B cell (primary cell): ENCODE measurements at regions not wholly inside any gene's neighbourhood (a gene's known extent, or its start where the extent isn't known, plus 50 kb on each side); places are given as distances from the start of the nearest gene placed in this dataset.

ENCODE experiments used
- EZH2 ChIP-seq: IDR thresholded peaks from 2 replicates; pipeline ENCODE4 v1.6.1; 2012; ENCODE audit warnings: borderline replicate concordance, low read depth, mild to moderate bottlenecking, moderate library complexity, low read length; ENCODE audit not compliant: insufficient read depth, poor library complexity, severe bottlenecking
- TF ChIP-seq, protein P1 (sequence below): fragments of 200-600 bp; IDR thresholded peaks from one replicate; pipeline ENCODE4 v1.8.0; 2022; ENCODE audit warnings: antibody characterized with exemption, mild to moderate bottlenecking

DNA sequence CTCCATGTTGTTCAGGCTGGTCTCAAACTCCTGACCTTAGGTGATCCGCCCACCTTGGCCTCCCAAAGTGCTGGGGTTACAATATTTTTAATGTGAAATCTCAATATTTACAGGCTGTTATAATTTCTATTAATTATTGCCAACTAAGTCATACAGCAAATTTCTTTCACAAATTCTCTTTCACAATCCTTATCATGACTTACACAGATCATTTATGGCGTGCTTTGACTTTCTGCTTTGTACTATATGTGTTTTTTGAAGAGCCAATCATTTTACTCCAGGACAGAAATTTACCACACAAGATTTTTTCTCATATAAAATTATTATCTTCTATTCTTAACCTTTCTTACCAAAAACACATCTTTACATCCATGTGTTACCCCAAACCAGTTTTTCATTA lies 1729.9 kb downstream of the NCAM2 start:
- TF ChIP-seq, protein P1, sequence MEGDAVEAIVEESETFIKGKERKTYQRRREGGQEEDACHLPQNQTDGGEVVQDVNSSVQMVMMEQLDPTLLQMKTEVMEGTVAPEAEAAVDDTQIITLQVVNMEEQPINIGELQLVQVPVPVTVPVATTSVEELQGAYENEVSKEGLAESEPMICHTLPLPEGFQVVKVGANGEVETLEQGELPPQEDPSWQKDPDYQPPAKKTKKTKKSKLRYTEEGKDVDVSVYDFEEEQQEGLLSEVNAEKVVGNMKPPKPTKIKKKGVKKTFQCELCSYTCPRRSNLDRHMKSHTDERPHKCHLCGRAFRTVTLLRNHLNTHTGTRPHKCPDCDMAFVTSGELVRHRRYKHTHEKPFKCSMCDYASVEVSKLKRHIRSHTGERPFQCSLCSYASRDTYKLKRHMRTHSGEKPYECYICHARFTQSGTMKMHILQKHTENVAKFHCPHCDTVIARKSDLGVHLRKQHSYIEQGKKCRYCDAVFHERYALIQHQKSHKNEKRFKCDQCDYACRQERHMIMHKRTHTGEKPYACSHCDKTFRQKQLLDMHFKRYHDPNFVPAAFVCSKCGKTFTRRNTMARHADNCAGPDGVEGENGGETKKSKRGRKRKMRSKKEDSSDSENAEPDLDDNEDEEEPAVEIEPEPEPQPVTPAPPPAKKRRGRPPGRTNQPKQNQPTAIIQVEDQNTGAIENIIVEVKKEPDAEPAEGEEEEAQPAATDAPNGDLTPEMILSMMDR, result no peak
- no peak for TF ChIP-seq EZH2
